OCI-LY7 (cell line): ENCODE measurements at regions not wholly inside any gene's neighbourhood (a gene's known extent, or its start where the extent isn't known, plus 50 kb on each side); places are given as distances from the start of the nearest gene placed in this dataset.

Experiments used
- BruUV-seq: library from RNA; stranded (reverse); fragments of 400-500 nt; replicated peaks from 2 replicates; lab custom pipeline; 2021; lab: Mats Ljungman, UMichigan
- CTCF ChIA-PET: fragments of 300-600 bp; sonication (Branson Sonifier 250); formaldehyde crosslinking; loops from one replicate; lab custom pipeline; 2022; ENCODE audit warnings: antibody characterized with exemption; ENCODE audit not compliant: unreplicated experiment; lab: Charles Lee
- POLR2A ChIA-PET: fragments of 300-600 bp; sonication (Branson Sonifier 250); formaldehyde crosslinking; loops from one replicate; lab custom pipeline; 2022; ENCODE audit warnings: antibody characterized with exemption; lab: Charles Lee
- DNase-seq: peaks from one replicate; pipeline ENCODE4 v3.0.0-alpha.2; 2015; ENCODE audit warnings: low spot score
- H2AFZ ChIP-seq: fragments of 200-600 bp; sonication (generic), shearing (Covaris generic); 2 replicates; pipeline ENCODE4 v1.6.1; 2014; ENCODE audit warnings: mild to moderate bottlenecking, antibody characterized with exemption, low read length, moderate library complexity
- H3K27ac ChIP-seq: fragments of 200-600 bp; sonication (generic); 2 replicates; pipeline ENCODE4 v1.5.1; 2014; ENCODE audit warnings: mixed run types, low read depth, mild to moderate bottlenecking, moderate library complexity, low read length, inconsistent platforms; ENCODE audit not compliant: poor library complexity, severe bottlenecking
- H3K36me3 ChIP-seq: fragments of 200-600 bp; sonication (generic); 2 replicates; pipeline ENCODE4 v1.6.1; 2014; ENCODE audit warnings: mild to moderate bottlenecking, antibody characterized with exemption, low read length, moderate library complexity, mixed read lengths; ENCODE audit not compliant: insufficient read depth
- H3K4me1 ChIP-seq: fragments of 200-600 bp; sonication (generic); 2 replicates; pipeline ENCODE4 v1.5.1; 2014; ENCODE audit warnings: mild to moderate bottlenecking, low read length; ENCODE audit not compliant: insufficient read depth, poor library complexity, severe bottlenecking
- H3K4me2 ChIP-seq: fragments of 200-600 bp; sonication (generic); 2 replicates; pipeline ENCODE4 v1.6.1; 2014; ENCODE audit warnings: mild to moderate bottlenecking, low read length
- H3K4me3 ChIP-seq: fragments of 200-600 bp; sonication (generic); 2 replicates; pipeline ENCODE4 v1.5.1; 2014; ENCODE audit warnings: mild to moderate bottlenecking, low read depth, low read length; ENCODE audit not compliant: poor library complexity, severe bottlenecking
- H3K79me2 ChIP-seq: fragments of 200-600 bp; sonication (generic); 2 replicates; pipeline ENCODE4 v1.6.1; 2016; ENCODE audit warnings: low read depth, mild to moderate bottlenecking, low read length, moderate library complexity, mixed read lengths; ENCODE audit not compliant: insufficient read depth
- H3K9me2 ChIP-seq: fragments of 200-600 bp; sonication (generic); 2 replicates; pipeline ENCODE4 v1.6.1; 2016; ENCODE audit warnings: mild to moderate bottlenecking, low read length, mixed read lengths; ENCODE audit not compliant: insufficient read depth
- H3K9me3 ChIP-seq: fragments of 200-600 bp; sonication (generic); 2 replicates; pipeline ENCODE4 v1.6.1; 2014; ENCODE audit warnings: mild to moderate bottlenecking, mixed run types, low read length, mixed read lengths
- H4K20me1 ChIP-seq: fragments of 200-600 bp; sonication (generic); 2 replicates; pipeline ENCODE4 v1.6.1; 2014; ENCODE audit warnings: mild to moderate bottlenecking, antibody characterized with exemption, low read length, moderate library complexity, mixed read lengths; ENCODE audit not compliant: insufficient read depth
- EZH2phosphoT487 ChIP-seq: fragments of 200-600 bp; sonication (generic); IDR thresholded peaks from 2 replicates; pipeline ENCODE4 v1.6.1; 2018; ENCODE audit warnings: low read depth, borderline replicate concordance, mild to moderate bottlenecking, mixed run types, antibody characterized with exemption, low read length, moderate library complexity, mixed read lengths
- intact Hi-C: fragments of 100-400 bp; cut with micrococcal nuclease; formaldehyde crosslinking; loops from one replicate; pipeline ENCODE4 v1.10.0; 2022; ENCODE audit not compliant: unreplicated experiment
- TF ChIP-seq, protein P1 (sequence below): fragments of 200-600 bp; sonication (generic); conservative IDR thresholded peaks from 2 replicates; pipeline ENCODE4 v1.5.1; 2014; ENCODE audit warnings: mild to moderate bottlenecking, antibody characterized with exemption, low read length, moderate library complexity, mixed read lengths

DNA sequence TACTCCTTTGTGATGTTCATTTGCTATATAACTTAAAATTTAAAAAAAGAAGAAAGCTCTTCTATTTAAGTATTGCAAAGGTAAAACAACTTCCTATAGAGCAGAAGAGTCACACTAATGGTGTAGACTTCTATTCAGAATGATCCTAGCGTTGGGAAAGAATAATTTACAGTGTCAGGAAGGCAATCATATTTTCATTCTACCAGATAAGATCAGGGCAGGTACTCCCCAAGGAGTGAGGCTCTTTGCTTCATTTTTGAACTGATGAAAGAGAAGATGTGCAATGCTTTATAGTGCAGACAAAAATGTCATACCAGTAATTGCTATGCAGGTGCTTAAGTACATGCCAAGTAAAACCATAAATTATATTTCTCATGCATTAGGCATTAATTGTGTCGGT lies 1193.0 kb downstream of the PCDH9 start:
- BruUV-seq, result no TSS peak
- TF ChIP-seq, protein P1, sequence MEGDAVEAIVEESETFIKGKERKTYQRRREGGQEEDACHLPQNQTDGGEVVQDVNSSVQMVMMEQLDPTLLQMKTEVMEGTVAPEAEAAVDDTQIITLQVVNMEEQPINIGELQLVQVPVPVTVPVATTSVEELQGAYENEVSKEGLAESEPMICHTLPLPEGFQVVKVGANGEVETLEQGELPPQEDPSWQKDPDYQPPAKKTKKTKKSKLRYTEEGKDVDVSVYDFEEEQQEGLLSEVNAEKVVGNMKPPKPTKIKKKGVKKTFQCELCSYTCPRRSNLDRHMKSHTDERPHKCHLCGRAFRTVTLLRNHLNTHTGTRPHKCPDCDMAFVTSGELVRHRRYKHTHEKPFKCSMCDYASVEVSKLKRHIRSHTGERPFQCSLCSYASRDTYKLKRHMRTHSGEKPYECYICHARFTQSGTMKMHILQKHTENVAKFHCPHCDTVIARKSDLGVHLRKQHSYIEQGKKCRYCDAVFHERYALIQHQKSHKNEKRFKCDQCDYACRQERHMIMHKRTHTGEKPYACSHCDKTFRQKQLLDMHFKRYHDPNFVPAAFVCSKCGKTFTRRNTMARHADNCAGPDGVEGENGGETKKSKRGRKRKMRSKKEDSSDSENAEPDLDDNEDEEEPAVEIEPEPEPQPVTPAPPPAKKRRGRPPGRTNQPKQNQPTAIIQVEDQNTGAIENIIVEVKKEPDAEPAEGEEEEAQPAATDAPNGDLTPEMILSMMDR, result no peak
- no peak for TF ChIP-seq EZH2phosphoT487
- CTCF ChIA-PET, result no interaction called here
- no peaks in the 10 kb centered on the region for H4K20me1 ChIP-seq
- POLR2A ChIA-PET, result no interaction called here
- no peaks in the 10 kb centered on the region for H3K4me1 ChIP-seq
- no peak overlapping the region for H3K4me3 ChIP-seq
- intact Hi-C loops, result no loop called here
- H3K36me3 ChIP-seq, result no peaks in the 10 kb centered on the region
- H3K79me2 ChIP-seq, result no peaks in the 10 kb centered on the region
- no peak overlapping the region for H2AFZ ChIP-seq
- no peak for DNase-seq
- H3K4me2 ChIP-seq, result no peak overlapping the region
- no peaks in the 10 kb centered on the region for H3K9me3 ChIP-seq
- H3K27ac ChIP-seq, result no peak overlapping the region
- 0 out of 2 replicates have a peak, but pooled peaks cover 4% of the 10 kb centered on the region for H3K9me2 ChIP-seq

- CTCF ChIA-PET, result no interaction called here
- intact Hi-C loops, result no loop called here
- H3K36me3 ChIP-seq, result no peaks in the 10 kb centered on the region
- no peaks in the 10 kb centered on the region for H3K4me1 ChIP-seq
- no peak overlapping the region for H3K4me2 ChIP-seq
- no peak for TF ChIP-seq EZH2phosphoT487
- TF ChIP-seq, protein P1, result no peak
- no peak overlapping the region for H3K27ac ChIP-seq
- POLR2A ChIA-PET, result interaction anchor here (0.8 kb wide), 1 partner anchor 20 kb away, joined by 3 read pairs; no protein-coding TSS in a partner anchor
- no peaks in the 10 kb centered on the region for H4K20me1 ChIP-seq
- H3K79me2 ChIP-seq, result no peaks in the 10 kb centered on the region
- BruUV-seq, result no TSS peak
- no peak overlapping the region for H2AFZ ChIP-seq
- no peak overlapping the region for H3K4me3 ChIP-seq
- H3K9me2 ChIP-seq, result 0 out of 2 replicates have a peak, but pooled peaks cover 4% of the 10 kb centered on the region
- H3K9me3 ChIP-seq, result no peaks in the 10 kb centered on the region
- no peak for DNase-seq
These were observed 1193.5 kb downstream of the PCDH9 start for GRCh38 chr13:66036636-66037035.

DNA sequence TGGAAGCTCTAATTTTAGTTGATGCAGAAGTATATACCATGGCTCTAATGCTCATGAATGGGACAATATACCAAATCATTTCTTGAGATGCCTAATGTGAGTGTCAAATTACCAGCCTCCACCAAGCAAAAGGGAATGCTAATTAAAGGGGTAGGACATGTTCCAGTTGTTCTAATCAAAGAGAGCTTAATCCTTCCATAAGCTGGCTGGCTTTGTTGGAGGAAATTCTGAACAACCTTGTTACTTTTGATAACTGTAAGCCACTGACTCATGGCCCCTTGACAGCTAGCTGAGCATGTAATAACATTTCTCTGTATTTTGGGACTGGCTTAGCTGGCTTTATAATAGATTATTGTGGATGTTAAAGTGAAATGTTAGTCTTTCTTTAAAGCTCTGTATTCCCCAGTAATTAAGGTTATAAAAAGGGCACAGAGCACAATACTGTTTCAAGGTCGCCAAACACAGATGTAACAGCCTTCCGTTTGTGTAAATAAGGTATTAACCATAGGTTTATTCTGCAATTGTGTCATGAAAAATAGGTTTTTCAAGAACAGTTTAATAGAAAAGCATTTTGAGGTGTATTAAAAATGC lies 1194.0 kb downstream of the PCDH9 start:
- H3K4me1 ChIP-seq, result no peaks in the 10 kb centered on the region
- no peaks in the 10 kb centered on the region for H3K9me3 ChIP-seq
- no peaks in the 10 kb centered on the region for H4K20me1 ChIP-seq
- CTCF ChIA-PET, result no interaction called here
- no peak overlapping the region for H3K4me2 ChIP-seq
- intact Hi-C loops, result no loop called here
- no peak overlapping the region for H2AFZ ChIP-seq
- no peak for DNase-seq
- no TSS peak for BruUV-seq
- no peaks in the 10 kb centered on the region for H3K79me2 ChIP-seq
- H3K4me3 ChIP-seq, result no peak overlapping the region
- TF ChIP-seq EZH2phosphoT487, result no peak
- TF ChIP-seq, protein P1, result no peak
- H3K27ac ChIP-seq, result no peak overlapping the region
- POLR2A ChIA-PET, result interaction anchor here (0.8 kb wide), 1 partner anchor 20 kb away, joined by 3 read pairs; no protein-coding TSS in a partner anchor
- H3K9me2 ChIP-seq, result 0 out of 2 replicates have a peak, but pooled peaks cover 4% of the 10 kb centered on the region
- H3K36me3 ChIP-seq, result no peaks in the 10 kb centered on the region
